LNCaP clone FGC (cell line): ENCODE measurements at regions not wholly inside any gene's neighbourhood (a gene's known extent, or its start where the extent isn't known, plus 50 kb on each side); places are given as distances from the start of the nearest gene placed in this dataset.
"Not testable (repeated sequence)": the region's sequence is repeated elsewhere in the genome, so short reads cannot be mapped to it uniquely, and the experiment has no call there.

Source experiments
- DNase-seq: peaks from one replicate; pipeline ENCODE4 v3.0.0-alpha.2; 2011; ENCODE audit warnings: low read depth
- H3K4me3 ChIP-seq: 2 replicates; pipeline ENCODE4 v1.5.1; 2011; ENCODE audit warnings: mild to moderate bottlenecking, low read depth, low read length, control low read depth
- TF ChIP-seq, protein P1 (sequence below): IDR thresholded peaks from 2 replicates; pipeline ENCODE4 v1.5.1; 2012; ENCODE audit warnings: mild to moderate bottlenecking; ENCODE audit not compliant: control insufficient read depth, insufficient read depth; ENCODE audit errors: extremely low read depth

DNA sequence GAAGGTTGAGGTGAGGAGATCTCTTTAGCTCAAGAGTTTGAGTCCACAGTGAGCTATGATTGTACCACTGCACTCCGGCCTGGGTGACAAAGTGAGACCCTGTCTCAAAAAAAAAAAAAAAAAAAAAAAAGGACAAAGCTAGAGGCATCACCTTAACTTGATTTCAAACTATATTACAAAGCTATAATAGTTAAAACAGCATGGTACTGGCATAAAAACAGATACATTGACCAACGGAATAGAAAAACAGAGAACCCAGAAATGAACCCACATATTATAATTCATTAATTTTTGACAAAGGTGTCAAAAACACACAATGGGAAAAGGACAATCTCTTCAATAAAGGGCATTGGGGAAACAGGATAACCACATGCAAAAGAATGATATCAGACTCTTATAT, 50.8 kb upstream of the MBOAT1 start:
- TF ChIP-seq, protein P1, sequence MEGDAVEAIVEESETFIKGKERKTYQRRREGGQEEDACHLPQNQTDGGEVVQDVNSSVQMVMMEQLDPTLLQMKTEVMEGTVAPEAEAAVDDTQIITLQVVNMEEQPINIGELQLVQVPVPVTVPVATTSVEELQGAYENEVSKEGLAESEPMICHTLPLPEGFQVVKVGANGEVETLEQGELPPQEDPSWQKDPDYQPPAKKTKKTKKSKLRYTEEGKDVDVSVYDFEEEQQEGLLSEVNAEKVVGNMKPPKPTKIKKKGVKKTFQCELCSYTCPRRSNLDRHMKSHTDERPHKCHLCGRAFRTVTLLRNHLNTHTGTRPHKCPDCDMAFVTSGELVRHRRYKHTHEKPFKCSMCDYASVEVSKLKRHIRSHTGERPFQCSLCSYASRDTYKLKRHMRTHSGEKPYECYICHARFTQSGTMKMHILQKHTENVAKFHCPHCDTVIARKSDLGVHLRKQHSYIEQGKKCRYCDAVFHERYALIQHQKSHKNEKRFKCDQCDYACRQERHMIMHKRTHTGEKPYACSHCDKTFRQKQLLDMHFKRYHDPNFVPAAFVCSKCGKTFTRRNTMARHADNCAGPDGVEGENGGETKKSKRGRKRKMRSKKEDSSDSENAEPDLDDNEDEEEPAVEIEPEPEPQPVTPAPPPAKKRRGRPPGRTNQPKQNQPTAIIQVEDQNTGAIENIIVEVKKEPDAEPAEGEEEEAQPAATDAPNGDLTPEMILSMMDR, result no peak

DNA sequence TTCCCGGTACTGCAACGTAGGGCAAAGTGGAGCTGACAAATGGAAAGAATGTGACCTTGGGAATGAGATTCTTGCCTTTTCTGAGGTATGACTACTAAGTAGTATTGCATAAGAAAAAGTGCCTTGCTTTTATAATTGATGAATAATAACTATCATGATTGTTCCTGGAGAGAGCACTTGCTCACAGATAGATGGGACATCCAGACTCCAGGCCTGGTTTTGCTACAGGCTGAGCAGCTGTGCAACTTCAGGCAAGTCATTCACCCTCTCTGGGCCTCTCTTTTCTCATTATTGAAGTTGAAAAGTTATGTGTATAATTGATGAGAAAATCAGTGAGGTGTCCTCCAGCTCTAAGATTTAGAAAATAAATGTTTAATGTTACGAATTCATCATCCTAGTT, 53.6 kb upstream of the MBOAT1 start:
- no peak overlapping the region for H3K4me3 ChIP-seq
- TF ChIP-seq, protein P1, result no peak
- DNase-seq, result no peak

More for the DNA sequence above, 50.8 kb upstream of the MBOAT1 start:
- no peak overlapping the region for H3K4me3 ChIP-seq
- no peak for DNase-seq

DNA sequence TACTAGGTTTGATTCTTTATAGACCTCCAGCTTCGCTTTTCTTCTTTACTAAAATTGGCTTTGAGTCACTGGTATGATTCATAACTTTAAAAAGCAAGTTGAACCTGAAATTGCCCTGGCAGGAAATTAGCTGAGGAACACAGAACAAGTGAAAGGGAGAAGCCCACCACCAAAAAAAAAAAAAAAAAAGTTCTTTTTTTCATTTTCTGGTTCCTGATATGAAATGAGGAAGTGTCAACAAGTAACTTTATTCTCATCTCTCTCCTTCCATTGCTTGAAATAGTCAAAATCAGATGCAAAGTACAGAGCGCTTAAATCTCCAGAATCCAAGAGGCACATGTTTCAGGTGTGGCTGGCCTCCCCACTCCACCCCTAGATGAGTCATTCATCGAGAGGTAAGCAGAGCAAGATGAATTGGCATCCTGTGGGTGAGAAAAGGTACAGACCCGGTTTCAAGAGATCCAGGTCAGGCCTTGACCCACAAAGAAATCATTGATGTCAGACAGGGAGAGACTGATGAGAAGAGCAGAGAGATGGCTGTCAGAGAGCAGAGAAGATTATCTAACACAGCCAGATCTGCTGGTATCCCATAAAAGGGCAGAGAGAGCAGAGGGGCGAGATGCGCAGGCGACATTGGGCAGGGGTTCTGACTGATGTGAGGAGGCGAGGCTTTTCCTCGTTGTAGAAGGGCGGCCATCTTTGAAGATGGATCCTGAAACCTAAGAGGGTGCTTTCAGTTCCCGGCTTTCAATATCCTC, 54.8 kb upstream of the MBOAT1 start:
- no peak overlapping the region for H3K4me3 ChIP-seq
- TF ChIP-seq, protein P1, result no peak
- no peak for DNase-seq

DNA sequence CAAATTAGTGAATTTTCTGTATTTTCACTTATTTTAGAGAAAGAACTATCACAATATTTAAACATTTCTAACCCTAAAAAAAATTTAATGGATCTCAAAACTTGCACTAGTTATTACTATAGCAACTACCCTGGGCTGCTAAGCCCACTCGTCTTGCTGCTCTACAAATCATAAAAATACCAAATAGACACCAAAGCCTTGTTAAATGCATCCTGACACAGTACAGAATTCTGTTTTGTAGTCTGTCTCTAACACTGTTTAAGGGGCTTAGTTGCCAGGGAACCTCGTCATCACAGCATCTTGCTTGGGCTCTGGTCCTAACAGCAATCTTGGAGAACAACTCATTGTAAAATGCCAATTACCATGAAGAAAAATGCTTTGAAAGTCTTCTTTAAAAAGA, 56.9 kb upstream of the MBOAT1 start:
- TF ChIP-seq, protein P1, result no peak
- no peak overlapping the region for H3K4me3 ChIP-seq
- no peak for DNase-seq

DNA sequence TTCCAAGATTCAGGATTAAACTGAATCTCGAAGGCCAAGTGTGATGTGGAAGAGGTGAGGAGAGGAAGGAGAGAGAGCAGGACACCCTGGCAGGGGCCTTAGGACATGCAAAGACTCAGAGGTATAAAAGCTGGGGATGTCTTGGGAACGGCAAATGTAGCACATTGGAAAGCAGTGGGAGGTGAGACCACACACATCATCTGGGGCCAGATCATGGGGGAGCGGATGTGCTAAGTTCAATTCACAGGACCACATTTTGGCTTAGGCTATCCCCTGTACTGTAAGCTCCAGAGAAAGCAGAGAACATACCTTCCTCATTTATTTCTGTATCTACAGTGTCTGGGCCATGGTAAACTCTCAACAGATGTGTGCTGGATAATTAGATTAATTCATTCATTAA, 59.5 kb upstream of the MBOAT1 start:
- no peak for DNase-seq
- TF ChIP-seq, protein P1, result no peak
- no peak overlapping the region for H3K4me3 ChIP-seq

DNA sequence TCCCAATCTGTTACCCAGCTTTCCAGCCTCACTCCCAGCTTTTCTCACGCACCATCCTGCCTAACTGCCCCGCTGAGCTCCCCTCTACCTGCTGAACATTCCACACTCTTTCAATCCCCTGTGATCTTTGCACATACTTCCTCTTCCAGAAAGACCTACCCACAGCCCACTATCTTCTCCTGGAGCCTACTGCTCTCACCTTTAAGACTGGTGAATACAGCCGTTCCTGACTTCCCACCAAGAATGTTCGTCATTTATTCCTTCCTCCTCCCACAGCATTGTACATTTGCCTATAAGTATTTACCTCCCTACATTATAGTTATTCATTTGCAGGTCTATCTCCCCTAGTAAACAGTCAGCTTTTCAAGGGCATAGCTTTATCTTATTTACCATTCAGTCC, 61.9 kb upstream of the MBOAT1 start:
- TF ChIP-seq, protein P1, result no peak
- no peak overlapping the region for H3K4me3 ChIP-seq
- DNase-seq, result no peak

DNA sequence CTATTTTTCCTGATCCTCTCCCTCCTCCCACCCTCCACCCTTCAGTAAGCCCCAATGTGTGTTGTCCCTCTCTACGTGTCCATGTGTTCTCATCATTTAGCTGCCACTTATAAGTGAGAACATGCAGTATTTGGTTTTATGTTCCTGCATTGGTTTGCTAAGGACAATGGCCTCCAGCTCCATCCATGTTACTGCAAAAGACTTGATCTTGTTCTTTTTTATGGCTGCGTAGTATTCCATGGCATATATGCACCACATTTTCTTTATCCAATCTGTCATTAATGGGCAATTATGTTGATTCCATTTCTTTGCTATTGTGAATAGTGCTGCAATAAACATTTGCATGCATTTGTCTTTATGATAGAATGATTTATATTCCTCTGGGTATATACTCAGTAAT, 63.6 kb upstream of the MBOAT1 start:
- not testable (repeated sequence) for H3K4me3 ChIP-seq, DNase-seq

DNA sequence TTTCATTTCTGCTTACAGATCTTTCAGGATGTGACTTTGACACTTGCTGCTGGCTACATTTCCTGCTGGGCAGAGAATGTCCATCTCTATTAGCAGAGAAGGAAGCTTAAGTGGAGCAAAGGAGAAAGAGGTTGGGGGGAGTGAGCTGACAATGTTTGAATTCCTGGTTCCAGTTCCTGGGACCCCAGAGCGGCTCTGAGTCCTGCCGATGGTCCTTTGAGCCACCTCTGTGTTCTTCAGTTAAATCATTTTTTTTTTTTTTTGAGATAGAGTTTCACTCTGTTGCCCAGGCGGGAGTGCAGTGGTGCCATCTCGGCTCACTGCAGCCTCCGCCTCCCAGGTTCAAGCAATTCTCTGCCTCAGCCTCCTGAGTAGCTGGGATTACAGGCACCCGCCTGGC, 65.5 kb upstream of the MBOAT1 start:
- not testable (repeated sequence) for H3K4me3 ChIP-seq, DNase-seq
